ENCODE measurements at regions not wholly inside any gene's neighbourhood (a gene's known extent, or its start where the extent isn't known, plus 50 kb on each side); places are given as distances from the start of the nearest gene placed in this dataset.

GRCh38 chr18:76553715-76554546 is 58.9 kb upstream of the ZNF516 start:
- dilution Hi-C loops (cut with HindIII; ENCODE audit: low sequenced_read_pairs, unreplicated experiment) = no loop called here
- Histone ChIP-seq H4K5ac (ENCODE audit: low read depth, low read length) (peak overlapping the region; percentile 25), H3K4me3 (ENCODE audit: insufficient read depth, low read depth, low read length) (no peak overlapping the region), H2AK5ac (ENCODE audit: low read depth, low read length) (peak overlapping the region; percentile 84), H4K91ac (ENCODE audit: insufficient read depth, low read depth, low read length) (peak overlapping the region; percentile 79; the same call in 1 of the 2 replicates), H3K56ac (ENCODE audit: extremely low read depth, insufficient read depth, low read length) (peak overlapping the region; percentile 50), H3K23ac (ENCODE audit: low read depth, low read length) (peak overlapping the region; percentile 15; the same call in 1 of the 2 replicates), H2BK20ac (ENCODE audit: low read depth, low read length) (peak overlapping the region; percentile 52), H3K4me1 (ENCODE audit: control insufficient read depth, insufficient read depth, low read length) (peaks cover 9% of the 10 kb centered on the region), H2BK15ac (ENCODE audit: low read depth, low read length) (peak overlapping the region; percentile 75), H2AFZ (replicated peaks; ENCODE audit: low read length, poor library complexity) (peak overlapping the region; percentile 4), H2AK9ac (replicated peaks; ENCODE audit: low read depth, low read length, poor library complexity) (no peak overlapping the region), H3K36me3 (ENCODE audit: control insufficient read depth, insufficient read depth, low read length) (no peaks in the 10 kb centered on the region), H3K18ac (ENCODE audit: low read depth, low read length) (peak overlapping the region; percentile 63; the same call in 1 of the 2 replicates), H3K79me1 (ENCODE audit: low read depth in 1 of 2, low read length in 2 of 2) (no peaks in the 10 kb centered on the region), H4K20me1 (ENCODE audit: insufficient read depth, low read length) (no peaks in the 10 kb centered on the region), H3K9ac (ENCODE audit: low read depth, low read length) (no peak overlapping the region), H3K27ac (ENCODE audit: insufficient read depth, low read length) (peak overlapping the region; percentile 80), H3K9me1 (ENCODE audit: insufficient read depth, low read length) (peaks cover 8% of the 10 kb centered on the region; the same call in 1 of the 2 replicates), H2BK5ac (ENCODE audit: low read depth, low read length, poor library complexity, severe bottlenecking) (peak overlapping the region; percentile 92), H3K14ac (replicated peaks; ENCODE audit: low read depth, low read length) (peak overlapping the region; percentile 26; the same call in 1 of the 2 replicates), H3K4me2 (ENCODE audit: low read depth, low read length) (peak overlapping the region; percentile 27), H4K8ac (ENCODE audit: low read depth in 2 of 2, low read length in 2 of 2) (peak overlapping the region; percentile 47 to 52), H2BK120ac (ENCODE audit: low read depth, low read length) (peak overlapping the region; percentile 68; the same call in 1 of the 2 replicates), H3K4ac (ENCODE audit: low read depth, low read length) (peak overlapping the region; percentile 51), H3K27me3 (ENCODE audit: control insufficient read depth, insufficient read depth, low read length) (no peaks in the 10 kb centered on the region), H3K9me3 (ENCODE audit: control insufficient read depth, insufficient read depth, low read length) (no peaks in the 10 kb centered on the region)
- in situ Hi-C loops (cut with MboI; ENCODE audit: low sequenced_read_pairs) = no loop called here
- ChIA-PET POLR2A (ENCODE audit: unreplicated experiment) (no interaction called here), CTCF (interaction anchor here (0.5 to 0.8 kb wide), 2 partner anchors 15 to 43 kb away, joined by 3 read pairs; no protein-coding TSS in a partner anchor)
- intact Hi-C loops (cut with micrococcal nuclease) = no loop called here
- peak; percentile 90 for ATAC-seq (ENCODE audit: low read depth)
- peak; percentile 90 for DNase-seq
- no CpG with 5 or more reads among the region's 5 CpGs for WGBS, 2 experiments (ENCODE audit: extremely low coverage in 2 of 2, insufficient read length in 1 of 2)
- TF ChIP-seq POLR2A (IDR thresholded peaks at IDR 0.05; ENCODE audit: low read depth, low read length) (no peak), MAZ (IDR thresholded peaks at IDR 0.05; ENCODE audit: borderline replicate concordance, low read depth, low read length) (peak; percentile 95), MXI1 (IDR thresholded peaks at IDR 0.05; ENCODE audit: borderline replicate concordance, low read depth, low read length) (no peak), NFE2L2 (IDR thresholded peaks at IDR 0.05; ENCODE audit: low read depth, low read length) (no peak), CEBPB (IDR thresholded peaks at IDR 0.05; ENCODE audit: low read depth, low read length) (peak; percentile 98)
- TF ChIP-seq, protein P1, sequence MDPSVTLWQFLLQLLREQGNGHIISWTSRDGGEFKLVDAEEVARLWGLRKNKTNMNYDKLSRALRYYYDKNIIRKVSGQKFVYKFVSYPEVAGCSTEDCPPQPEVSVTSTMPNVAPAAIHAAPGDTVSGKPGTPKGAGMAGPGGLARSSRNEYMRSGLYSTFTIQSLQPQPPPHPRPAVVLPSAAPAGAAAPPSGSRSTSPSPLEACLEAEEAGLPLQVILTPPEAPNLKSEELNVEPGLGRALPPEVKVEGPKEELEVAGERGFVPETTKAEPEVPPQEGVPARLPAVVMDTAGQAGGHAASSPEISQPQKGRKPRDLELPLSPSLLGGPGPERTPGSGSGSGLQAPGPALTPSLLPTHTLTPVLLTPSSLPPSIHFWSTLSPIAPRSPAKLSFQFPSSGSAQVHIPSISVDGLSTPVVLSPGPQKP (IDR thresholded peaks at IDR 0.05; ENCODE audit: borderline replicate concordance, low read depth, low read length) = no peak
- BruUV-seq (replicated peaks) = no TSS peak

Data from IMR-90 (cell line).